NT2/D1 (cell line): ENCODE measurements at regions not wholly inside any gene's neighbourhood (a gene's known extent, or its start where the extent isn't known, plus 50 kb on each side); places are given as distances from the start of the nearest gene placed in this dataset.

Experiments used
- SUZ12 ChIP-seq: IDR thresholded peaks from 2 replicates; pipeline ENCODE4 v1.6.1; 2011; ENCODE audit not compliant: insufficient read length, insufficient read depth; ENCODE audit errors: extremely low read depth
- YY1 ChIP-seq: IDR thresholded peaks from 2 replicates; pipeline ENCODE4 v1.6.1; 2011; ENCODE audit not compliant: insufficient read length, insufficient read depth
- ZNF274 ChIP-seq: IDR thresholded peaks from 2 replicates; pipeline ENCODE4 v1.6.1; 2011; ENCODE audit warnings: mild to moderate bottlenecking, low read depth, low read length

DNA sequence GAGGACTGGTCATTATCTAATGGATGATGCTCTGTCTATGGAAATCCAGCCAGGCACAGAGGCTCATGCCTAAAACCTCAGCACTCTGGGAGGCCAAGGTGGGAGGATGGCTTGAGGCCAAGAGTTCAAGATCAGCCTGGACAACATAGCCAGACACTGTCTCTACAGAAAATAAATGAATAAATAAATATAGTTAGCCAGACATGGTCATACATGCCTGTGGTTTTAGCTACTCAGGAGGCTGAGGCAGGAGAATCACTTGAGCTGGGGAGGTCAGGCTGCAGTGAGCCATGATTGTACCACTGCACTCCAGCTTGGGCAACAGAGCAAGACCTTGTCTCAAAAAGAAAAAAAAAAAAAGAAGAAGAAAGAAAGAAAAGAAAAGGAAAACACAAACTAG, 234.7 kb downstream of the TSHZ3 start:
- TF ChIP-seq ZNF274, result no peak
- TF ChIP-seq SUZ12, result no peak
- TF ChIP-seq YY1, result no peak
